Ovary (tissue), 7 donors: ENCODE measurements at regions not wholly inside any gene's neighbourhood (a gene's known extent, or its start where the extent isn't known, plus 50 kb on each side); places are given as distances from the start of the nearest gene placed in this dataset.

ENCODE experiments used
- DNase-seq, 5 donors: peaks; one replicate each; pipeline ENCODE4 v3.0.0-alpha.2; 2019 to 2020
- H3K27ac ChIP-seq, 2 donors: fragments of 200-600 bp; one replicate each; pipeline versions ENCODE4 v1.5.1 to v1.8.0; 2019 to 2022
- H3K27me3 ChIP-seq: fragments of 200-600 bp; one replicate; pipeline ENCODE4 v1.8.0; 2022
- H3K36me3 ChIP-seq: fragments of 200-600 bp; sonication (generic); one replicate; pipeline ENCODE4 v1.5.1; 2019
- H3K4me1 ChIP-seq: one replicate; pipeline ENCODE4 v1.8.1; 2013; ENCODE audit warnings: mild to moderate bottlenecking, moderate library complexity; ENCODE audit not compliant: insufficient read depth
- H3K4me3 ChIP-seq: fragments of 200-600 bp; sonication (generic); one replicate; pipeline ENCODE4 v1.5.1; 2017
- H3K9me3 ChIP-seq, 2 donors: fragments of 200-600 bp in 1 of 2; sonication (generic) in 1 of 2; one replicate each; pipeline versions ENCODE4 v1.5.1 to v1.8.1; 2013 to 2019; ENCODE audit warnings: mild to moderate bottlenecking in 1 of 2, moderate library complexity in 1 of 2
- CTCF ChIP-seq, 3 donors: fragments of 450-650 bp in 2 of 3; fragments of 200-600 bp in 1 of 3; IDR thresholded peaks; one replicate each; pipeline versions ENCODE4 v1.5.1 to v1.8.0; 2016 to 2022; ENCODE audit warnings: antibody characterized with exemption in 3 of 3, mild to moderate bottlenecking in 1 of 3
- EP300 ChIP-seq: sonication (generic); formaldehyde crosslinking; IDR thresholded peaks from one replicate; pipeline ENCODE4 v1.6.1; 2017; ENCODE audit warnings: antibody characterized with exemption
- POLR2A ChIP-seq: fragments of 450-650 bp; IDR thresholded peaks from one replicate; pipeline ENCODE4 v1.6.1; 2017; ENCODE audit warnings: antibody characterized with exemption, mild to moderate bottlenecking, moderate library complexity
- WGBS, 3 donors: extraction: QIAGEN DNeasy Blood & Tissue Kit in 1 of 3; methylation state at CpG; one replicate each; pipeline versions ENCODE4 v1.1.5 to v1.1.7; 2013 to 2017; 5-methylcytosine and 5-hydroxymethylcytosine counted together
- intact Hi-C, 4 donors: fragments of 100-400 bp; cut with DNase I; formaldehyde crosslinking; loops; one replicate each; pipeline versions ENCODE4 v1.11.0 to v1.15.1; 2022 to 2023
- donor health status: DM: no; HTN: no; CAD: no; lungs with moderate emphysema.
- donor health status: DM: no; HTN: no; CAD: no.
- donor health status: Bipolar disorder and iron deficiency.
- donor health status: DM: no; HTN: no; CAD: no.
- donor health status: DM: yes; HTN: yes; CAD: no.

- intact Hi-C loops: no loop called here
- Histone ChIP-seq H3K36me3 (no peaks in the 10 kb centered on the region), H3K4me3 (no peak overlapping the region), H3K27ac (no peak overlapping the region), H3K27me3 (no peaks in the 10 kb centered on the region), H3K9me3 (no peaks in the 10 kb centered on the region), H3K4me1 (no peaks in the 10 kb centered on the region)
- no peak for DNase-seq
- no peak for TF ChIP-seq EP300
- no peak for TF ChIP-seq CTCF (IDR thresholded peaks at IDR 0.05)
- no peak for TF ChIP-seq POLR2A
Observed at GRCh38 chr11:26045082-26045481, 286.8 kb upstream of the ANO3 start.

- H3K27me3 ChIP-seq: no peaks in the 10 kb centered on the region
- no peak overlapping the region for H3K27ac ChIP-seq
- no peak for DNase-seq
- WGBS, 3 donors: 11 to 21% (median 12%) methylated on average over 3 of the region's 3 CpGs
- TF ChIP-seq EP300: no peak
- no peak for TF ChIP-seq CTCF (IDR thresholded peaks at IDR 0.05)
- TF ChIP-seq POLR2A: no peak
- no peaks in the 10 kb centered on the region for H3K9me3 ChIP-seq
- no peak overlapping the region for H3K4me3 ChIP-seq
- H3K4me1 ChIP-seq: no peaks in the 10 kb centered on the region
- H3K36me3 ChIP-seq: no peaks in the 10 kb centered on the region
- intact Hi-C loops: no loop called here
Observed at GRCh38 chr11:26048271-26048670, 283.7 kb upstream of the ANO3 start.

- Histone ChIP-seq H3K36me3 (no peaks in the 10 kb centered on the region), H3K27ac (no peak overlapping the region), H3K9me3 (no peaks in the 10 kb centered on the region), H3K4me1 (no peaks in the 10 kb centered on the region), H3K27me3 (no peaks in the 10 kb centered on the region), H3K4me3 (no peak overlapping the region)
- no peak for DNase-seq
- 35 to 58% (median 40%) methylated on average over 1 of the region's 1 CpG for WGBS, 3 donors
- TF ChIP-seq EP300: no peak
- no peak for TF ChIP-seq POLR2A
- no peak for TF ChIP-seq CTCF (IDR thresholded peaks at IDR 0.05)
- intact Hi-C loops: no loop called here
Observed at GRCh38 chr11:26053966-26054365, 278.0 kb upstream of the ANO3 start.

GRCh38 chr11:26062660-26063059 lies 269.3 kb upstream of the ANO3 start:
- Histone ChIP-seq H3K4me3 (no peak overlapping the region), H3K9me3 (no peaks in the 10 kb centered on the region), H3K27me3 (peaks cover 4% of the 10 kb centered on the region), H3K4me1 (no peaks in the 10 kb centered on the region), H3K27ac (no peak overlapping the region), H3K36me3 (no peaks in the 10 kb centered on the region)
- DNase-seq: no peak
- intact Hi-C loops: no loop called here
- WGBS, 3 donors: 16 to 27% (median 23%) methylated on average over 1 of the region's 1 CpG
- TF ChIP-seq POLR2A (no peak), EP300 (no peak), CTCF (IDR thresholded peaks at IDR 0.05) (no peak)

GRCh38 chr11:26063915-26064314 lies 268.0 kb upstream of the ANO3 start:
- intact Hi-C loops: no loop called here
- TF ChIP-seq POLR2A (no peak), EP300 (no peak), CTCF (IDR thresholded peaks at IDR 0.05) (no peak)
- H3K27me3 ChIP-seq: peaks cover 4% of the 10 kb centered on the region
- H3K4me1 ChIP-seq: no peaks in the 10 kb centered on the region
- no peaks in the 10 kb centered on the region for H3K36me3 ChIP-seq
- no peak for DNase-seq
- no peak overlapping the region for H3K4me3 ChIP-seq
- H3K27ac ChIP-seq: no peak overlapping the region
- H3K9me3 ChIP-seq: no peaks in the 10 kb centered on the region
